Gastrocnemius medialis (tissue), 4 donors: ENCODE measurements at regions not wholly inside any gene's neighbourhood (a gene's known extent, or its start where the extent isn't known, plus 50 kb on each side); places are given as distances from the start of the nearest gene placed in this dataset.

ENCODE experiments used
- POLR2A ChIP-seq, 2 donors: fragments of 450-650 bp; IDR thresholded peaks; one replicate each; pipeline ENCODE4 v1.6.1; 2017; ENCODE audit warnings: antibody characterized with exemption in 2 of 2, mild to moderate bottlenecking in 2 of 2, moderate library complexity in 2 of 2
- TF ChIP-seq, protein P1 (sequence below), 5 experiments: fragments of 450-650 bp in 3 of 5; fragments of 200-600 bp in 2 of 5; sonication (generic) in 2 of 5; IDR thresholded peaks in 4 of 5; conservative IDR thresholded peaks in 1 of 5; 1 replicate in 4 of 5; 2 replicates in 1 of 5; pipeline ENCODE4 v1.5.1; 2016 to 2019; ENCODE audit warnings: antibody characterized with exemption in 5 of 5, mild to moderate bottlenecking in 3 of 5, moderate library complexity in 3 of 5

DNA sequence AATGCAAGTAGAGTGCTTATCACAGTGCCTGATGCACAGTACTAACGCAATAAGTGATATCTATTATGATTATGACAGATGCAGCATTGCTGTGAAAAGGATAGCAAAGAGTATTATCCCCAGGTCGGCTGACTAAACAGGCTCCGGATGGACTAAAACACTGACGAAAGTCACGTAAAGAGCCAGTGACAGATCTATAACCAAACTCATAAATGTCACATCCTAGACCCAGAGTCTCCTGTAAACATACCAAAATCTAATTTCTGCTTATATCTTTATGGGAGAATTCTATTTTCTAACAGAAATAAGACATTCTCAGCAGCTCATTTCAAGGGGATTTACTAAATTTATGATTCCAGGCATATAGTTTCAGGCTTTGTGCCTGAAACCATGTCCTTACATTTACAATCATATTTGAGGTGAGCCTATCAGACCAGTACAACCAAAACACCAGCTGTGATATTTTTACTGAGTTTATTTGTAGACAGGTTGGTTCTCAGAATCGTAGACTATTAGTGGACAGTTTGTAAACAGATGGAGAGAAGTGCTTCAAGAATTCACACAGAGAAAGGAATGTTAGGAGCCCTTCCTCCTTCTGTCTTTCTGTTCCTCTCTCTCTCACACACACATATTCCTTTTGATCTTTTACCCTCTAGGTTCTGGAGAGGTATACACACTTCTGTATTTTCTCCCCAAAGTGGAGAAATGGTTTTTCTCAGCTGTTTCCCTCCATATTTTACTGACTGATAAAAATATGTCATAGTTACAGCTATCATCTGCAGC is 52.4 kb upstream of the WDR26 start:
- TF ChIP-seq, protein P1, sequence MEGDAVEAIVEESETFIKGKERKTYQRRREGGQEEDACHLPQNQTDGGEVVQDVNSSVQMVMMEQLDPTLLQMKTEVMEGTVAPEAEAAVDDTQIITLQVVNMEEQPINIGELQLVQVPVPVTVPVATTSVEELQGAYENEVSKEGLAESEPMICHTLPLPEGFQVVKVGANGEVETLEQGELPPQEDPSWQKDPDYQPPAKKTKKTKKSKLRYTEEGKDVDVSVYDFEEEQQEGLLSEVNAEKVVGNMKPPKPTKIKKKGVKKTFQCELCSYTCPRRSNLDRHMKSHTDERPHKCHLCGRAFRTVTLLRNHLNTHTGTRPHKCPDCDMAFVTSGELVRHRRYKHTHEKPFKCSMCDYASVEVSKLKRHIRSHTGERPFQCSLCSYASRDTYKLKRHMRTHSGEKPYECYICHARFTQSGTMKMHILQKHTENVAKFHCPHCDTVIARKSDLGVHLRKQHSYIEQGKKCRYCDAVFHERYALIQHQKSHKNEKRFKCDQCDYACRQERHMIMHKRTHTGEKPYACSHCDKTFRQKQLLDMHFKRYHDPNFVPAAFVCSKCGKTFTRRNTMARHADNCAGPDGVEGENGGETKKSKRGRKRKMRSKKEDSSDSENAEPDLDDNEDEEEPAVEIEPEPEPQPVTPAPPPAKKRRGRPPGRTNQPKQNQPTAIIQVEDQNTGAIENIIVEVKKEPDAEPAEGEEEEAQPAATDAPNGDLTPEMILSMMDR (IDR thresholded peaks at IDR 0.05 in 4 of 5, conservative IDR thresholded peaks at IDR 0.05 in 1 of 5), result no peak
- no peak for TF ChIP-seq POLR2A (IDR thresholded peaks at IDR 0.05)
